ENCODE measurements at regions not wholly inside any gene's neighbourhood (a gene's known extent, or its start where the extent isn't known, plus 50 kb on each side); places are given as distances from the start of the nearest gene placed in this dataset.
A peak's percentile ranks its signal among the peaks of the same experiment; 100 is the strongest.

GRCh38 chr4:17339376-17339775 is 172.5 kb downstream of the QDPR start:
- H3K27ac ChIP-seq (ENCODE audit: insufficient read depth, low read depth, low read length) = no peak overlapping the region
- no peaks in the 10 kb centered on the region for H4K20me1 ChIP-seq (replicated peaks; ENCODE audit: control insufficient read depth, extremely low read depth, insufficient read depth, low read length)
- DNase-seq (ENCODE audit: low read depth, low spot score) = no peak
- no peaks in the 10 kb centered on the region for H3K27me3 ChIP-seq (ENCODE audit: control insufficient read depth in 2 of 2, insufficient read depth in 2 of 2, low read length in 2 of 2)
- no peaks in the 10 kb centered on the region for H3K9me3 ChIP-seq (replicated peaks; ENCODE audit: control insufficient read depth, insufficient read depth, low read length)
- H3K4me1 ChIP-seq (ENCODE audit: control insufficient read depth, extremely low read depth, insufficient read depth, low read length) = peaks cover 22% of the 10 kb centered on the region
- no peak overlapping the region for H3K4me3 ChIP-seq (replicated peaks in 1 of 3; ENCODE audit: insufficient read depth in 1 of 3, low read depth in 1 of 3, low read length in 3 of 3)
- ChIA-PET CTCF (no interaction called here), POLR2A (no interaction called here)
- no peak overlapping the region for H3K9ac ChIP-seq (replicated peaks; ENCODE audit: extremely low read depth, insufficient read depth, low read length)
- no TSS peak for BruUV-seq (replicated peaks)
- H3K79me2 ChIP-seq (ENCODE audit: control insufficient read depth, insufficient read depth, low read length) = no peaks in the 10 kb centered on the region
- FAIRE-seq = no peak
- no peak overlapping the region for H2AFZ ChIP-seq (ENCODE audit: low read depth, low read length)
- no peak for TF ChIP-seq POLR2A (IDR thresholded peaks at IDR 0.05; ENCODE audit: low read depth, low read length)
- no peak for TF ChIP-seq FOS (IDR thresholded peaks at IDR 0.05; ENCODE audit: borderline replicate concordance, insufficient read depth, low read length)
- TF ChIP-seq POLR2AphosphoS5 (IDR thresholded peaks at IDR 0.05; ENCODE audit: insufficient read depth, low read depth, low read length) = no peak
- TF ChIP-seq MYC (IDR thresholded peaks at IDR 0.05; ENCODE audit: low read depth, low read length) = no peak
- H3K36me3 ChIP-seq (ENCODE audit: control insufficient read depth in 2 of 2, extremely low read depth in 1 of 2, insufficient read depth in 2 of 2, low read length in 2 of 2) = no peaks in the 10 kb centered on the region
- no peaks in the 10 kb centered on the region for H3K9me1 ChIP-seq (replicated peaks; ENCODE audit: control insufficient read depth, extremely low read depth, insufficient read depth, low read length)
- dilution Hi-C loops (cut with MboI; ENCODE audit: extremely low pct_ligation_motif_present, low sequenced_read_pairs) (no loop called here), intact Hi-C loops (cut with micrococcal nuclease) (no loop called here)
- no peak overlapping the region for H3K4me2 ChIP-seq (ENCODE audit: insufficient read depth, low read length)

- peak overlapping the region; percentile 81 for H3K27ac ChIP-seq (ENCODE audit: insufficient read depth, low read depth, low read length)
- no peaks in the 10 kb centered on the region for H3K36me3 ChIP-seq (ENCODE audit: control insufficient read depth in 2 of 2, extremely low read depth in 1 of 2, insufficient read depth in 2 of 2, low read length in 2 of 2)
- FAIRE-seq (no peak), DNase-seq (ENCODE audit: low read depth, low spot score) (no peak)
- H3K27me3 ChIP-seq (ENCODE audit: control insufficient read depth in 2 of 2, insufficient read depth in 2 of 2, low read length in 2 of 2) = no peaks in the 10 kb centered on the region
- TF ChIP-seq CTCF (IDR thresholded peaks at IDR 0.05; ENCODE audit: extremely low read depth in 1 of 2, insufficient read depth in 1 of 2, low read depth in 1 of 2, low read length in 2 of 2) = no peak
- no peak for TF ChIP-seq EZH2 (IDR thresholded peaks at IDR 0.05; ENCODE audit: borderline replicate concordance, low read depth, low read length, severe bottlenecking)
- no peak for TF ChIP-seq POLR2A (IDR thresholded peaks at IDR 0.05; ENCODE audit: low read depth, low read length)
- TF ChIP-seq JUN (IDR thresholded peaks at IDR 0.05; ENCODE audit: borderline replicate concordance, insufficient read depth, insufficient read length, low read depth) = no peak
- TF ChIP-seq POLR2AphosphoS5 (IDR thresholded peaks at IDR 0.05; ENCODE audit: insufficient read depth, low read depth, low read length) = no peak
- TF ChIP-seq, protein P1, sequence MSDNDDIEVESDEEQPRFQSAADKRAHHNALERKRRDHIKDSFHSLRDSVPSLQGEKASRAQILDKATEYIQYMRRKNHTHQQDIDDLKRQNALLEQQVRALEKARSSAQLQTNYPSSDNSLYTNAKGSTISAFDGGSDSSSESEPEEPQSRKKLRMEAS (IDR thresholded peaks at IDR 0.05; ENCODE audit: insufficient read depth, insufficient read length) = no peak
- TF ChIP-seq GATA2 (IDR thresholded peaks at IDR 0.05; ENCODE audit: insufficient read depth, insufficient read length, low read depth, low read length) = no peak
- no peak for TF ChIP-seq FOS (IDR thresholded peaks at IDR 0.05; ENCODE audit: borderline replicate concordance, insufficient read depth, low read length)
- TF ChIP-seq MYC (IDR thresholded peaks at IDR 0.05; ENCODE audit: low read depth, low read length) = no peak
- no peak overlapping the region for H2AFZ ChIP-seq (ENCODE audit: low read depth, low read length)
- no peaks in the 10 kb centered on the region for H4K20me1 ChIP-seq (replicated peaks; ENCODE audit: control insufficient read depth, extremely low read depth, insufficient read depth, low read length)
- peaks cover 22% of the 10 kb centered on the region for H3K4me1 ChIP-seq (ENCODE audit: control insufficient read depth, extremely low read depth, insufficient read depth, low read length)
- ChIA-PET CTCF (interaction anchor here (0.9 to 2.0 kb wide), 7 partner anchors 9 to 421 kb away, joined by 3 to 17 read pairs (median 7); no protein-coding TSS in a partner anchor), POLR2A (no interaction called here)
- H3K9me3 ChIP-seq (replicated peaks; ENCODE audit: control insufficient read depth, insufficient read depth, low read length) = no peaks in the 10 kb centered on the region
- H3K9ac ChIP-seq (replicated peaks; ENCODE audit: extremely low read depth, insufficient read depth, low read length) = peak overlapping the region; percentile 41
- H3K4me3 ChIP-seq (replicated peaks in 1 of 3; ENCODE audit: insufficient read depth in 1 of 3, low read depth in 1 of 3, low read length in 3 of 3) = no peak overlapping the region
- no peaks in the 10 kb centered on the region for H3K79me2 ChIP-seq (ENCODE audit: control insufficient read depth, insufficient read depth, low read length)
- no peaks in the 10 kb centered on the region for H3K9me1 ChIP-seq (replicated peaks; ENCODE audit: control insufficient read depth, extremely low read depth, insufficient read depth, low read length)
- TSS peak; percentile 80 for BruUV-seq (replicated peaks)
- peak overlapping the region; percentile 26 for H3K4me2 ChIP-seq (ENCODE audit: insufficient read depth, low read length)
- intact Hi-C loops (cut with micrococcal nuclease) (loop anchor here (1.0 to 2.0 kb wide), 4 partner anchors 9 to 565 kb away; no protein-coding TSS in a partner anchor), dilution Hi-C loops (cut with MboI; ENCODE audit: extremely low pct_ligation_motif_present, low sequenced_read_pairs) (no loop called here)
Observed at GRCh38 chr4:17336986-17337385, 174.9 kb downstream of the QDPR start.
